HG02798 (cell line): ENCODE measurements at regions not wholly inside any gene's neighbourhood (a gene's known extent, or its start where the extent isn't known, plus 50 kb on each side); places are given as distances from the start of the nearest gene placed in this dataset.

ENCODE experiments used
- ATAC-seq: cut with Tn5 transposase; IDR thresholded peaks from one replicate; pipeline ENCODE4 v1.9.1; 2021; ENCODE audit warnings: mild to moderate bottlenecking; ENCODE audit not compliant: unreplicated experiment, poor library complexity

DNA sequence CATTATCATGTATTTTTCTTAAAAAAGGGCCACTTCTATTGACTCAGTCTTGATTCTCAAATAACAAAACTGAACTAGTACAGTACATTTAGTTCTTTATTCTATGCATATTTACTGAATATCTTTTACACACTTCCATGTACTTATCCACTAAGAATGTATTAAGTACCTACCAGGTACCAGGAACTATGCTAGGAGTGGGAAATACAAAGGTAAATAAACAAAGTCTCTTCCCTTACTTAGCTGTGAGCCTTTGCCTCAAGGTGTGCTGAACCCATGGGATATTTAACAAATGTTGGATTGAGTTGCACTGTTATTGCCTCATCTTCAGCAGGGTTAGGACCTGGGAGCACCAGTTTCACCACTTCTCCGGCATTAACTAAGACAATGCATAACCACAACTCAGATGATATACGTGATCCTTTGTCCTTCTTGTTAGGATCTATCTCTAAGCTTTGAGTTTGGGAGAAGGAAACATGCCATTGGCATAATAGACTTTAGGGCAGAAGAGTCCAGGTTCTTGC is 533.9 kb downstream of the TFAP2B start:
- ATAC-seq: no peak

DNA sequence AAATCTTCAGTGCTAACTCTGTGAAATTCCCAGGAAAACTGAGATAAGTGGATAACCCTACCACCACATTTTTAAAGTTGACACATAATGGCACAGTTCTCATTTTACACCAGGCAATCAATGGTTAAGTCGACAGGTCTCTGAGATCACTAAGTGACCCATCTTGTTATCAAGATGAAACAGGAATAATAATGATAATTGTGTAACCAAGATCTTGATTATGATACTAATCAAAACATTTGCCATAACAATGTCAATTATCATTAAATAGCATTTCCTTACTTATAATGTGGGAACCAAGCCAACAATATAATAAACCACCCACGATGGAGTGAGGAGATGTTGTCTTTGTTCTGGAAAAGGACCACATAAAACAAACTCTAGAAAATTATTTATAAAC is 541.6 kb downstream of the TFAP2B start:
- ATAC-seq: no peak

DNA sequence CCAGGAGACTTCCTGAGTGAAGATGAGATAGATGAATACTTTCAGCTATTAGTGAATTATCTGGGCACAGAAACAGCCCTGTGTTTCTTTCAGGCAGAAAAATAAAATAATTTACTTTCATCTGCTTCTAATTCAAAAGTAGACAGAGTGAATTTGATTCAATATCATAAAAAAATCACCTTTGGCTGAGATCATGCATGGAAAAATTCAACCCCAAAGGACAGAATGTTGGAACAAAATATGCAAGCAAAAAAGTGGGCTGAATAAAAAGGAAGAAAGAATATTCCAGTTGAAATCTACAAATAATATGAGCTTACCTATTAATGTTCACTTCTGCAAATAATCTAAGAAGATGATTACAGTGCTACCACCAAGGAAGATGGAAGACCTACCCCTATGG is 546.9 kb downstream of the TFAP2B start:
- no peak for ATAC-seq

DNA sequence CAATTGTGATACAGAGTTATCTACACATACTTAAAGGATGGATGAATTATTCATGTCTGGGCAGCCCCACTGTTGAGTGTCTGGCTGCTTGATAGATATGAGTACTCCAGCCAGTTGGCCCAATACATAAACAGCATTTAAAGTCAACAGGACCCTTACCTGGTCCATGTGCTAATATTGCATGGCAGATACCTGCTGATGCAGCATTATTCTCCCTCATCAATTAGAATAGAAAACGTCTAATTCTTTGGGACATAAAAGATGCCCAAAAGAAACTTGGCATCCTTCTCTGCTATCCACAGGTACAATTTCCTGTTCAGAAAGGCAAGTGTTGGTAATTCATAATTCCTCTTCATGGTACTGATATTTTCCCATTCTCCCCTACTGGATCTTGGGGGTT is 550.8 kb downstream of the TFAP2B start:
- ATAC-seq: no peak

DNA sequence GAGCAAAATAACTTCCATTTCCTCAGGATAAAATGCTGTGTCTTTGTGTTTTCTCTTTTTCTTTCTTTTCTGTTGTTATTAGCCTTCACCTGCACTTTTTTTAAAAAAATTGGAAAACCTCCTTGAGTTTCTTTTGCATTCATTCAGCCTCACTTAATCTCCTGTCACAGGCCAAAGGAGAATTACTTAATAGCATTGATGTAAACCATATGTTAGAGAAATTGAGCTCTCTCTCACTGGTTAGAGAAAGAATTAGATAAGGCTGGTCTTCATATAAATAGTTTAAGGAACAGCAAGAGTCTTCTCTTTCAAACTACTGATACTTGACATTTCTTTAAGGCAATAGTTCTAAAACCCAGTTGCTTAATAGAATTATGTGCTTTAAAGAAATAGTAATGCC is 564.2 kb downstream of the TFAP2B start:
- no peak for ATAC-seq

DNA sequence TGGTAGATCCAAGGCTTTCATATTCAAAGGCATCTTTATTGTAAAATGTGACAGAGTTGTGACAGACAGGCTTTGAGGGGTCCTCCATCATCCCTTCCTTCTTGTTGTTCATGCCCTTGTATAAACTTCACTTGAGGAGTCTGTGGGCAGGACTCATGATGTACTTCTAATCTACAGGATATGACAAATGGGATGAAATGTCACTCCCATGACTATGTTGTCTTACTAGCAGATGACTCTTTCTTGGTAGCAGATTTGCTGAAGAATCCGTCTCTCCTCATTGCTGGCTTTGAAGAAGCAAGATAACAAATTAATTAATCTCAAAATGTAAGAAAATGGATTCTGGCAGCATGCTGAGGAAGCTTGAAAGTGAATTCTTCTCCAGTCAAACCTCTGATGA is 566.1 kb downstream of the TFAP2B start:
- no peak for ATAC-seq

DNA sequence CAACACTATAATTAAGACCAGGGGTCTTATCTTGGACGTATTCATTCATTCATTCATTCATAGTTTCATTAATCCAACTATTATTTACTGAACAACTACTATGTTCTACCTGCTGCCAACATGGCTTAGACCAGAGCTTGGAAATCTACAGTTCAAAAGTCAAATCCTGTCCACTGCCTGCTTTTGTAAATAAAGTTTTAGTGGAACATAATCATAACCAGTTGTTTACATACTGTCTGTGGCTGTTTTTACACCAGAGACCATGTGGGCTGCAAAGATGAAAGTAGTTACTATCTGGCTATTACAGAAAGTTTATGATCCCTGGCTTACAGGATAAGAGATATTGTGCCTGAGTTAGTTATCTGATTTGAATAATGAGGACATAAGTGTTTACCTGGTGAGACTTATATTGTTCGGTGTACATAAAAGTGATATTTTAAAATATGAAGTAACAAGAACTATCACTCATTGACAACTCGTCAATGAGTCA is 567.7 kb downstream of the TFAP2B start:
- ATAC-seq: no peak

DNA sequence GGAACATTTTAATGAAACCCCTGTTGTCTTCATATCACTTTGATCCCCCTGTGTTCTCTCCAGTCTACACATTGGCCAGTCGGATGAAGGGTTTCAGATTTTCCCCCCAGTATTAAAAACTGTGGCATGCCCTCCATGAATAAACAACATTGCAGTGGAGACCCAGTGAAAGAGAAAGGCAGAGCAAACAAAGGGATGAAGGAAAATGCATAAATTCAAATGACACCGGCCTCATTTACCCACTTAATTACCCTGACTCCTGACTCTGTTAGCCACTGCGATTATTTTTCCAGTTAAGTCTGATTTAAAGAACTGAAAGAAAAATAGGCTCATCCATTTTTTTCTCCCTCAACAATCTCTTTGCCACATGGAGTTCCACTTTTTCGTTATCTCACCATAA is 569.2 kb downstream of the TFAP2B start:
- ATAC-seq: no peak

DNA sequence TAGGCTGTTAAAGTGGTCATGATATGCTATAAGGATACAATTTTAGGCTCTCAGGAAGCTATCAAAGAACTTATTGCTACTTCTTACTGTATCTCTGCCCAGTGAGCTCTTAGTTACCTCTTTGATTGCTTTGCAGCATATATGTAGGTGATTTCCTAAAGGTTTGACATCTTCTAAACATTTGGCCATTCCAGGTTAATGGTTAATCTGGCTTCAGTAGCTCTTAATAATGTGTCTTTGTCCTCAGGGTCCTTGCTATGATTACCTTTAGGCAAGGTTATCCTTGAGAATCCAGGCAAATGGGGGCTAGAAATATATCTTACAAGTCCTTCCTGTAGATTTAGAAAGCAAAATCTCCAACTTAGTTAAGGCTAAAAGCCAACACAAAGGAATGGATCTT is 575.4 kb downstream of the TFAP2B start:
- no peak for ATAC-seq

DNA sequence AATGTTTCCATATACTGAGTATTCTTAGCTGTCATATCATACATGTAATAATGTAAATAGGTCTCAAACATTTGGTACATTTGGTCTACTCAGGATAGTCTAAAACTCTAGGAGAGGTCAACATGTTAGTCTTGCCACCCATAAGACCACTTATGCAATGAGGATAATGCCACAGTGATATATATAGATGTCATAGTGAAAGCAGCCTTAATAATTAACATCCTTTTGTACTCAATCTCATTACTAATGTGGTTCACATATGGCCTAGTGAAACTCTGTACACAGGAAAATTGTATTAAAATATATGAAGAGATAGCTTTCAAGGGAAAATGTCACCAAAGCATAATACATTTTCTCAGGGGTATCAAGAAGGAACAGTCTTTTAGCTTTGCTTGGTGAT is 577.9 kb downstream of the TFAP2B start:
- no peak for ATAC-seq

DNA sequence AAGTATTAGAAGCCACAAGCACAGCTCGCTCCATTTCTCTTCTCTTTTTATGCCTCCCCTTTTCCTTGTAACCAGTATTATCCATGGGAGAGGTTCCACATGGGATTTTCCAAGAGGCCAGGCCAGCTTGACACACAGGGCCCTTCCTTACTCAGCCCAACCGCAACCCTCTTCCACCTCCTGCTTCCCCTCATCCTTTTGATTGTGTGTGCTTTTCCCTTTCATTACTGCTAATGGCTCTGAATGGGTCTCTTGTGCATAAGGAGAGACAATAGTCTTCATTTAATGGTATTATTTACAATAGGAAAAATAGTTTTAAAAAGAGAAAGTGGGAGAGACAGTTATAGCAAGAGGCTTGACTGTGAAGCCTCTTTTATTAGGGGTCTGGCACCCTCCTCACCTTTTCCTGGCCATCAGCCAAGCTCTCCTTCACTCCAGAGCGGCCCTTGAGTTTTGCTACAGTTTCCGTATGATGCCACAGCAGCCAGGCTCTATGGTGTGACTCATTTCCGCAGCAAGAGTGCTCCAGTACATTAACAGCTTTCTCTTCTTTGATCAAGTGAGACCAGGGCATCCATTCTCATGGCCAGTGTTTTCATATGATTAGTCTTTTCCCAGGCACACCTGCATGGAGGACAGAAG is 579.5 kb downstream of the TFAP2B start:
- ATAC-seq: peak; percentile 51

DNA sequence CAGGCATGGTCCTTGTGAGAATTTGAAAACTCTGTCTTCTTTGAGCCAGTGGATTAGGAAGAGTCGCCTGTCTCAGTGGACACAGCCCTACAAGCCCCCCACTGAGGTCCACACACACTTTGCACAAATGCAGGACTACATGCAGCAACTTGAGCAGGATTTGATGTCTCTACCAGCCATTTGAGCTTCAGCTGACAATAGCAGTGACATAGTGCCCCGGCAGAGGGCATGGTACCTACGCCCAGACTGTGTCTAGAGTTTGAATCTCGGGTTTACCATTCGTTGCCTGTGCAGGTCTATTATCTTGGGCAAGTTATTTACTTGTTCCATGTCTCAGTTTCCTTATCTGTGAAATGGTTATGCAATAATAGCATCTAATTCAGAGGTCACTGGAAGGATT is 580.1 kb downstream of the TFAP2B start:
- peak; percentile 40 for ATAC-seq

DNA sequence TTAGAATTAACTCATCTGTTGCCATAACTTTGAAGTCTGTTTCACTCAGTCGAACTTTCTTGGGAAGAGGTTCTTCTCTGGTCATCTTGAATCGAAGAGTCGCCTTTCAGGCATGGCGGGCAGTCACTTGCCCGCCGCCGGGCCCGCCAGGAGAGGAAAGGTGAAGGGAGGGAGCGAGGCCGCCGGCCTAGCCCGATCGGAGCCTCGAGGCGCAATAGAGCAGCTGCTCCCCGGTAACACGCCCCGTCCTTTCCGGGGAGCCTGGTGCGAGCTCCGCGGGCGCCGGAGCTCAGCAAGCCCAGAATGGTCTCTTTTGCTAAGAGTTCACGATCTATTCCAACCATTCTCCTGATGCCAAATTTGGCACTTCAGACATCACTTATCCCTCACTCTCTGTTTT is 591.8 kb downstream of the TFAP2B start:
- ATAC-seq: no peak

DNA sequence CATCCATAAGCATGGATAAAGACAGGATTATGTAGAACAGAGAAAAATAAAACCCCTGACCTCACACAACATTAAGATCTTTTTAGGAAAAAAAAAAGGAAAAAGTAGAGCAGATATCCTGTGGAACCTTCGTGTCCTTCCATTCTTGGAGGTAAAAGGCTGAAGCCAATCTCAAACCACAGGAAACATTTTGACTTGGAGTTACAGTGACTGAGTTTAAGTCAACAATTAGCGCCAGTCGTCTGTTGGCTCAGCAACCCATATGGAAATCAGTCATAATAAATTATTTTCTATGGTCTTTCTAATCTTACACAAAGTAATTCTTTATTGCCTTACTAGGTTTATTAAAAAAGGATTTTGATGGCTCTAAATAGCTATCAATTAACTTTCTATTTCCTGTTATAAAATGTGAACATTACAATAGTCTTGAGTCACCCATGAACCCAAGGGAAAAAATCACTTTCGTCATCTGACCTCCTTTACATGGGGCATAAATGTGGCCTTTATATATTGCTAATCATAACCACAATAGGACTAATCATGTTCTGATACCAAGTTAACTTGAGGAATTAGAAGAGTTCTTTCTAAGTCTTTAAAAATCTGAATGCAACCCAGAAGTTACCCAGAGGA is 592.9 kb downstream of the TFAP2B start:
- no peak for ATAC-seq

DNA sequence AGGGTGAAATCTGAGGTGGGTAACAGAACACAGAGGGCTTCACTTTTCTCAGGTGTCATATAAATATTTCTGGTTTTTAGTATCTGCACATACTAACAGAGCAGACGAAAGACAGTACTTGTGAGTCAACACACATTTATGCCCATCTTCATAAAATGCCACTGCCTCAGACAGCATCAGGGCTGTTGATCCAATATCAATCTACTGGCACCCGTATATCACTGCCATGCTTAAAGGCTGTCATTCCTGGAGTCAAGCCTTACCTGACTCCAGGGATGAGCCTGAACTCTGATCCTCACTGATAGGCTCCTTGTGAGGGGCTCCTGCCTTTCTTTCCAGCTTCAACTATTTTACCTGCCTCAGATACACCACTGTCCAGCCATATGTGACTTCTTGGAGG is 595.7 kb downstream of the TFAP2B start:
- no peak for ATAC-seq

DNA sequence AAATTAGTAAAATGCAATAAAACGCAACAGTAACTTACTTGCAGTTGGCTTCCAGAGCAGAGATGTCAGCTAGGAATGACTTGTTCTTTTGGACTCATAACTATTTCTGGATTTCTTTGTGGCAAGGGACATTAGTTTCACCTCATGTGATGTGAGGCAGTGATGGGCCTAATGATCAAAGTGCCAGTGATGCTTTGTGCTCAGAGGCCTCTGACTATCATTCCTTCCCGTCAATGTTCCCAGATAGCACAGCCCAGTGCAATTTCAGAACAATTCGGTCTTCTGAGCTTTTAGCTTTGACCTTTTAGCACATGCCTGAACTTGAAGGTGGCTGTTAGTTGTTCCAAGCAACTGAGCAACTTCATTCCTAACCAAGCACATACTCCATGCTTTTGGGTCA is 596.8 kb downstream of the TFAP2B start:
- no peak for ATAC-seq

DNA sequence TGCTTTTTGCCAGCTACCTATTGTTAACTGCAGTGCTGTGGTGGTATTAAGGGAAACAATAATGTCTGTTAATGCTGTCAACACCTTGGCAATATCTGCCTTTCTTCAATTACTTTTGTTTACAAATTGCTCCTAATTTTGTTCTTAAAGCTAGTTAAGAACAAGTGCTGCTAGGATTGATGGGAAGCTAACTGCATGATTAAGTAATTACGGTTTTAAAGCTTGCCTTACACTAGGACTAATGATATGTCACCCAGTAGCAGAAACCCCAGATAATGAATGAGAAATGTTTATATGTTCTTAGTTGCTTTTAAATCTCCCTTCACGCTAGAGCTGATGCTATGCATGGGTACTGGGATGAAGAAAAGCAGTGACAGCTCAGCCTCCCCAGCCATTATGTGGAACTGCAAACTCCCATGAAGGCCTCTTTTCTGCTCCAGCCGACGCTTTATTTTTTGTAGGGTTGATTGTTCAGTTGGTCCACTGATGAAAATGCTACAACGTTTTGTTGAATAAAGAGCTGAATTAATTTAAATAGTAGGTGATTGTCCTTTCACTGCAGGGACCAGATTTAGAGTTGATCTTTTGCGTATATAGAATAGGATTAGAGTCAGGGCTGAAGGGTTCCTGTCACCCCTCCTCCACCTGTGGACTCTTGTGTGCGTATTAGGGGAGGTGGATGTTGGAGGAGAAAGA is 610.5 kb downstream of the TFAP2B start:
- ATAC-seq: no peak

DNA sequence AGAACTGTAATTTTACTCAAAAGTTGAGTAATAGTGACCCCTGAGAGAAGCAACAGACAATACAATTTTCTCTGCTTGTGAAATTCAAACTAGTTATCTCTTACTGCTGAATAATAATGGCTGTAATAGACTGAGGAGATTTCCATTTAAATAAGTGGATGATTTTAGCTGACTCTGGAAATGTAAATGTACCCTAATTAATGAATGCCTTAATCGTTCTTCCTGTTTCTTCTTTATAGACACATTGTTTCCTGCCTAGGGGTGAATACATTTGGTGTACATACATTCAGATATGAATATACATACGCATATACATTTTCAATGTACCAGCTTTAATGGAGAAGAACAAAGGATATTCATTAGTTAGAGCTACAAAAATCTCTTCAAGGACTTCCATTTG is 611.9 kb downstream of the TFAP2B start:
- ATAC-seq: no peak

DNA sequence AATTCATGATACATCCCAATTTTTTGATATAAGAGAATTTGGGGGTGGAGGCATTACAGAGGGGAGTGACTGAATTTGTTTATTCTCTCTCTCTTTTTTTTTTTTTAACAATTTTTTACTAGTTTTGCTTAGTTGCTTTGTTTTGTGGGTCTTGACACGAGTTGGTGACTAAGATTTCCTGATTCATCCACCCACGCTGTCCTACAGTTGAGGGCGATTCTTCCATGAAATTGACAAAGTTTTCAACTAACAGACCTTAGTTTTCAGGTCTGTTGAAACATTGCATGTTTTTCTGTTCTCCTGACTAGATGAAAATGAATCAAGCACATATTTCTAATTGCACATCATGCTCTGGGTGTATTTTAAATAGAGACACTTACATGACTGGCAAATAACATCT is 613.8 kb downstream of the TFAP2B start:
- ATAC-seq: no peak

DNA sequence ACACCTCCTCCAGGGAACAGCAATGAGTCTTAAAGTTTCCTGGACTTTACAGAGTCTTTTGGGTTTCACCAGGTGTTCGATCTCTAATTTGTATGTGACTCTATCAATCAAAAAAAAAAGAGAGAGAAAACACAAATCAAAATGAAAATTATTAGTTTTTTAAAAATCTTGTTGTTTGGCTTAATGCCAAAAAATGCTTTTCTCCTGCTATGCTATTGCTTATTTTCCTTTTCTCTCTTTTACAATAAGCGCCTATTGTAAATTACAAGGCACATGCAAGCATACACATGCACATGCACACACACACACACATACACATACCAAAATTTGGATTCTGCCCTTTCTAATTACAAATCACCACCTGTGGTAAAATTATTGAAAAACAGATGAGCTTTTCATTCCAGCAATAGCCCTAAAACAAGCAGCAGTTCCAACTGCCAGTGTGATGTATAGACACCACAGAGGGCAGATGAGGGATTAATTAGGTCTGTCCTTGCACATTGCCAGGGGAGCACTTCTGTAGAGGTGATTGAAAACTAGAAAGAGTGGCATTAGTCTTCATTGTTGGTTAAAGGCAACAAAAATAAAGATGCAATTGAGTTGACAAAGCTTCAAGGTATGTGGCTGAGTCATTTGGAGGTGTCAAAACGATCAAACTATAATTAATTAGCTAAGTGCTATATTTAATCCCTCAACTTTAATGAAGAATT is 631.7 kb downstream of the TFAP2B start:
- ATAC-seq: no peak

DNA sequence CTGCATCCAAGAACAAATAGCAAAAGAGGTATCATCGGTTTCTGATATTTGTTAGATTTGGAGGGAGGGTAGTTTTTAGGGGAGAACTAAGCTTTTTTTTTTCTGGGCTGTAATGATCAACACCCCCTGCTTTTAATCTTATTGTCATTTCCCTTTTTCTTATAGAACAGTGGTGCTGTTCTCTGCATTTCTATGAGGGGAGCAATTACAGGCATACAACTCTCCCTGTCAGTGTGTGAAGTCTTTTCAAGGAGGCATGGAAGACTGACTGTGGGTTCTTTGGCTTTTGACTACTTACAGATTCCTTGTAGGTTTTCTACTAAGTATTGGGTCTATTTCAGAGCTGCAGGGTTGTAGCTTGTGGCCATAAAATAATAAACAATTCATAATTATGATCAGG is 632.3 kb downstream of the TFAP2B start:
- no peak for ATAC-seq
